ENCODE measurements at regions not wholly inside any gene's neighbourhood (a gene's known extent, or its start where the extent isn't known, plus 50 kb on each side); places are given as distances from the start of the nearest gene placed in this dataset.

- DNase-seq (ENCODE audit: low spot score): peak; percentile 33
Measured at GRCh38 chr4:135319685-135320084, 1118.1 kb upstream of the PABPC4L start.

- no peak for DNase-seq (ENCODE audit: low spot score)
Measured at GRCh38 chr4:135316266-135316779, 1114.7 kb upstream of the PABPC4L start.

- no peak for DNase-seq (ENCODE audit: low spot score)
Measured at GRCh38 chr4:135290136-135290535, 1088.5 kb upstream of the PABPC4L start.

GRCh38 chr4:135283934-135284333 is 1082.3 kb upstream of the PABPC4L start:
- DNase-seq (ENCODE audit: low spot score): no peak

- DNase-seq (ENCODE audit: low spot score): no peak
Measured at GRCh38 chr4:135282676-135283075, 1081.1 kb upstream of the PABPC4L start.

- DNase-seq (ENCODE audit: low spot score): no peak
Measured at GRCh38 chr4:135281230-135281629, 1079.6 kb upstream of the PABPC4L start.

GRCh38 chr4:135277980-135278315 is 1076.4 kb upstream of the PABPC4L start:
- no peak for DNase-seq (ENCODE audit: low spot score)

GRCh38 chr4:135277068-135277979 is 1075.7 kb upstream of the PABPC4L start:
- no peak for DNase-seq (ENCODE audit: low spot score)

- no peak for DNase-seq (ENCODE audit: low spot score)
Measured at GRCh38 chr4:135274416-135274815, 1072.8 kb upstream of the PABPC4L start.

- no peak for DNase-seq (ENCODE audit: low spot score)
Measured at GRCh38 chr4:135269125-135269890, 1067.7 kb upstream of the PABPC4L start.

GRCh38 chr4:135268369-135268768 is 1066.8 kb upstream of the PABPC4L start:
- DNase-seq (ENCODE audit: low spot score): no peak

GRCh38 chr4:135267148-135267865 is 1065.7 kb upstream of the PABPC4L start:
- no peak for DNase-seq (ENCODE audit: low spot score)

- DNase-seq (ENCODE audit: low spot score): no peak
Measured at GRCh38 chr4:135256111-135256510, 1054.5 kb upstream of the PABPC4L start.

GRCh38 chr4:135250040-135250439 is 1048.5 kb upstream of the PABPC4L start:
- no peak for DNase-seq (ENCODE audit: low spot score)

- DNase-seq (ENCODE audit: low spot score): no peak
Measured at GRCh38 chr4:135249024-135249423, 1047.4 kb upstream of the PABPC4L start.

- DNase-seq (ENCODE audit: low spot score): no peak
Measured at GRCh38 chr4:135244696-135245095, 1043.1 kb upstream of the PABPC4L start.

GRCh38 chr4:135244056-135244455 is 1042.5 kb upstream of the PABPC4L start:
- DNase-seq (ENCODE audit: low spot score): peak; percentile 6

GRCh38 chr4:135240796-135241195 is 1039.2 kb upstream of the PABPC4L start:
- peak; percentile 7 for DNase-seq (ENCODE audit: low spot score)

GRCh38 chr4:135239964-135240363 is 1038.4 kb upstream of the PABPC4L start:
- no peak for DNase-seq (ENCODE audit: low spot score)

- DNase-seq (ENCODE audit: low spot score): no peak
Measured at GRCh38 chr4:135238940-135239339, 1037.4 kb upstream of the PABPC4L start.

GRCh38 chr4:135236048-135236447 is 1034.5 kb upstream of the PABPC4L start:
- no peak for DNase-seq (ENCODE audit: low spot score)

- no peak for DNase-seq (ENCODE audit: low spot score)
Measured at GRCh38 chr4:135227842-135228241, 1026.3 kb upstream of the PABPC4L start.
